ENCODE measurements at regions not wholly inside any gene's neighbourhood (a gene's known extent, or its start where the extent isn't known, plus 50 kb on each side); places are given as distances from the start of the nearest gene placed in this dataset.
"Not testable (repeated sequence)": the region's sequence is repeated elsewhere in the genome, so short reads cannot be mapped to it uniquely, and the experiment has no call there.

DNA sequence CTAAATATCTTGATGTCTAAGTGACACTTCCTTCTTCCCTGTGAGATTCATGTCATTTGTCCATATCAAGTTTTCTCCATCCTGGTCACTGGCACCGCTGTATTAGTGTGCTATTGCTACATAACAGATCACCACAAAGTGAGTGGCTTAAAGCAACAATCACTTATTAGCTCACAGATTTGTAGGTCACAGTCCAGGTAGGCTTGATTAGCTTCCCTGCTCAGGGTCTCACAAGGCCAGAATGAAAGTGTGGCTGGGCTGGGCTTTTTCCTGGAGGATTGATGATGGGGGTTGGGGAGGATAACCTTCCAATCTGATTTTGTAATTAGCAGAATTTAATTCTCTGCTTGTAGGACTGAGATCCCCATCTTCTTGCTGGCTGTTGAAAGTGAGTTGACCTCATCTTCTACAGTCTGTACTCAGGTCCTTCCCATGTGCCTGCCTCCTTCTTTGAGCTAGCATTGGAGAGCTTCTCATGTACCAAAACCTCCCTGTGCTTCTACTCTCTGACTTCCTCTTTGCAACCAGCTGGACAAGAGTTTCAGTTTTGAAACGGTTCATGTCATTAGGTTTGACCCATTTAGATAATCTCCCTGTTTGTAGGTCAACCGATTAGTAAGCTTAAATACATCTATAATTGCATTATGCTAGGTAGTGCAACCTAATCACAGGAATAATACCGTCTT lies 152.4 kb upstream of the MAN1A1 start:
- no peak for DNase-seq (ENCODE audit: low read depth)
- TF ChIP-seq, protein P1, sequence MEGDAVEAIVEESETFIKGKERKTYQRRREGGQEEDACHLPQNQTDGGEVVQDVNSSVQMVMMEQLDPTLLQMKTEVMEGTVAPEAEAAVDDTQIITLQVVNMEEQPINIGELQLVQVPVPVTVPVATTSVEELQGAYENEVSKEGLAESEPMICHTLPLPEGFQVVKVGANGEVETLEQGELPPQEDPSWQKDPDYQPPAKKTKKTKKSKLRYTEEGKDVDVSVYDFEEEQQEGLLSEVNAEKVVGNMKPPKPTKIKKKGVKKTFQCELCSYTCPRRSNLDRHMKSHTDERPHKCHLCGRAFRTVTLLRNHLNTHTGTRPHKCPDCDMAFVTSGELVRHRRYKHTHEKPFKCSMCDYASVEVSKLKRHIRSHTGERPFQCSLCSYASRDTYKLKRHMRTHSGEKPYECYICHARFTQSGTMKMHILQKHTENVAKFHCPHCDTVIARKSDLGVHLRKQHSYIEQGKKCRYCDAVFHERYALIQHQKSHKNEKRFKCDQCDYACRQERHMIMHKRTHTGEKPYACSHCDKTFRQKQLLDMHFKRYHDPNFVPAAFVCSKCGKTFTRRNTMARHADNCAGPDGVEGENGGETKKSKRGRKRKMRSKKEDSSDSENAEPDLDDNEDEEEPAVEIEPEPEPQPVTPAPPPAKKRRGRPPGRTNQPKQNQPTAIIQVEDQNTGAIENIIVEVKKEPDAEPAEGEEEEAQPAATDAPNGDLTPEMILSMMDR (IDR thresholded peaks at IDR 0.05; ENCODE audit: insufficient read depth, low read depth, low read length) = no peak
- no peak overlapping the region for H3K4me3 ChIP-seq (ENCODE audit: low read depth, low read length)

DNA sequence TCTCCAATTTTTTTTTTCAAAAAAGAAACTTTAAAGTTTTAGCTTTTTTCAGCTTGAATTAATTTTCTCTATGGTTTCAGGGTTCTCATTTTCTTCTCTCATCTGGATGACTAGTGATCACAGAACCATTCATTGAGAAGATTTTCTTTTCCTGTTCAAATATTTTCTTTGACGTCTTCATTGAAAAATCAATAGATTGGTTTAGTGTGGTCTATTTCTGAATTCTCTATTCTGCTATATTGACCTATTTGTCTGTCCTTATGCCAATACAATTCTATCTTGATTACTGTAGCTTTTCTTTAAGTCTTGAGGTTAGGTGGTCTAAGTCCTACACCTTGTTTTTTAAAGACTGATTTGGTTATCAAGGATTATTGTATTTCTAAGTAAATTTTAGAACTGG lies 150.2 kb upstream of the MAN1A1 start:
- H3K4me3 ChIP-seq (ENCODE audit: low read depth, low read length) = no peak overlapping the region
- TF ChIP-seq, protein P1 (IDR thresholded peaks at IDR 0.05; ENCODE audit: insufficient read depth, low read depth, low read length) = no peak
- DNase-seq (ENCODE audit: low read depth) = no peak

- no peak overlapping the region for H3K4me3 ChIP-seq (ENCODE audit: low read depth, low read length)
- DNase-seq (ENCODE audit: low read depth) = no peak
- TF ChIP-seq, protein P1 (IDR thresholded peaks at IDR 0.05; ENCODE audit: insufficient read depth, low read depth, low read length) = no peak
Observed at GRCh38 chr6:119497988-119498727, 148.6 kb upstream of the MAN1A1 start.

DNA sequence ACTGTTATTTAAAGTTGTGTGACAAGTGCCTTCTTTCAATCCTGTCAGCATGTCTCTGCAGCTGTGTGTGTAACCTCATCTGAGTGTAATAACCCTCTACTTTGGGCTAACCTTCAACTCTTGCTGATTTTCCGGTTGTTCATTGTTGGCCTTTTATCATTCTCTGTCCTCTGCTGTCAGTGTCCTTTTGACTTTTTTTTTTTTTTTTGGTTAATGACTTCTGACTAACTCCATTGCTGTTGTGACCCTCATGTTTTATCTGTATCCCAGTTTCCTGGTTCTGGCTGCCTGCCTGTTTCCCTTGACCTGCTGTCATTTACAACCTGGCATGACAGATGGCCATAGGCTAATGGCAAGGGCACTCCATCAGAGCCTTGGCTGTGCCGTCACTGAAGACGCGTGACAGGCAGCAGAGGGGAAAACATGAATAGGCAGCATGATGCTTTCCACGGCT lies 145.7 kb upstream of the MAN1A1 start:
- TF ChIP-seq, protein P1 (IDR thresholded peaks at IDR 0.05; ENCODE audit: insufficient read depth, low read depth, low read length) = no peak
- no peak for DNase-seq (ENCODE audit: low read depth)
- H3K4me3 ChIP-seq (ENCODE audit: low read depth, low read length) = no peak overlapping the region

- no peak overlapping the region for H3K4me3 ChIP-seq (ENCODE audit: low read depth, low read length)
- TF ChIP-seq, protein P1 (IDR thresholded peaks at IDR 0.05; ENCODE audit: insufficient read depth, low read depth, low read length) = no peak
- DNase-seq (ENCODE audit: low read depth) = no peak
Observed at GRCh38 chr6:119493980-119494379, 144.4 kb upstream of the MAN1A1 start.

DNA sequence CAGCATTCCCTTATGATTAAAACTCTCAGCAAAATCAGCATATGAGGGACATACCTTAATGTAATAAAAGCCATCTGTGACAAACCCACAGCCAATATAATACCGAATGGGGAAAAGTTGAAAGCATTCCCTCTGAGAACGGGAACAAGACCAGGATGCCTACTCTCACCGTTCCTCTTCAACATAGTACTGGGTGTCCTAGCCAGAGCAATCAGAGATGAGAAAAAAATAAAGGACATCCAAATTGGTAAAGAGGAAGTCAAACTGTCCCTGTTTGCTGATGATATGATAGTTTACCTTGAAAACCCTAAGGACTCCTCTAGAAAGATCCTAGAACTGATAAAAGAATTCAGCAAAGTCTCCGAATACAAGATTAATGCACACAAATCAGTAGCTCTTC lies 141.6 kb upstream of the MAN1A1 start:
- not testable (repeated sequence) for DNase-seq (ENCODE audit: low read depth)

DNA sequence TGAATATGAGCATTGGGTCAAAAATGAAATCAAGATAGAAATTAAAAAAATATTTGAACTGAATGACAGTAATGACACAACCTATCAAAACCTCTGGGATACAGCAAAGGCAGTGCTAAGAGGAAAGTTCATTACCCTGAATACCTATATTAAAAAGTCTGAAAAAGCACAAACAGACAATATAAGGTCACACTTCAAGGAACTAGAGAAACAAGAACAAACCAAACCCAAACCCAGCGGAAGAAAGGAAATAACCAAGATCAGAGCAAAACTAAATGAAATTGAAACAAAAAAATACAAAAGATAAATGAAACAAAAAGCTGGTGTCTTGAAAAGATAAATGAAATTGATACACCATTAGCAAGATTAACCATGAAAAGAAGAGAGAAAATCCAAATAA lies 140.5 kb upstream of the MAN1A1 start:
- DNase-seq (ENCODE audit: low read depth); H3K4me3 ChIP-seq (ENCODE audit: low read depth, low read length): not testable (repeated sequence)

More for the DNA sequence above, 141.6 kb upstream of the MAN1A1 start:
- H3K4me3 ChIP-seq (ENCODE audit: low read depth, low read length) = not testable (repeated sequence)

DNA sequence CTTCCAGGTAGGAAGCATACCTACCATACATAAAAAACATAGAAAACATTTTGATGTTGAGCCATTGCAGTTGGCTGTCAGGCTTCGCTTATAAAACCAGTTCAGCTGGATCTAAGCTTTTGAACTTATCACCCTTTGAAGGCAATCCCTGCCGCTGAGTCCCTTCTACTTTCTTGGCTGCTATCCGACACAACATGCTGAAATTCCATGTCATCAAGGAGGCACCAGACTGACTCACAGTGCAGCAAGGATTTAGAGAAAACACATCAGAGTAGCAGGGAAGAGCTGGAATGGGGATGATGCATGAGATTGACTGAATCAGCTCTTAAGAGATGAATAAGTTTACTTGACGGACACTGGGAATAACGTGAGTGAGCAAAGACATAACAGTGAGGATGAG lies 135.0 kb upstream of the MAN1A1 start:
- DNase-seq (ENCODE audit: low read depth) = peak; percentile 83
- TF ChIP-seq, protein P1 (IDR thresholded peaks at IDR 0.05; ENCODE audit: insufficient read depth, low read depth, low read length) = no peak
- H3K4me3 ChIP-seq (ENCODE audit: low read depth, low read length) = no peak overlapping the region
